ENCODE measurements at regions not wholly inside any gene's neighbourhood (a gene's known extent, or its start where the extent isn't known, plus 50 kb on each side); places are given as distances from the start of the nearest gene placed in this dataset.

- H3K4me1 Mint-ChIP-seq (ENCODE audit: unreplicated experiment), result peaks cover 33% of the 10 kb centered on the region
- TF ChIP-seq CTCF (IDR thresholded peaks at IDR 0.05), result no peak
- no peak for DNase-seq (ENCODE audit: extremely low spot score, unreplicated experiment)
- H3K27me3 Mint-ChIP-seq (ENCODE audit: unreplicated experiment), result no peaks in the 10 kb centered on the region
- peak overlapping the region; percentile 61 for H3K27ac Mint-ChIP-seq (ENCODE audit: unreplicated experiment)
- no peaks in the 10 kb centered on the region for H3K36me3 Mint-ChIP-seq (ENCODE audit: unreplicated experiment)
- H3K4me3 Mint-ChIP-seq (ENCODE audit: unreplicated experiment), result no peak overlapping the region
- no peaks in the 10 kb centered on the region for H3K9me3 Mint-ChIP-seq (ENCODE audit: unreplicated experiment)
These were observed 146.7 kb upstream of the THBS1 start for GRCh38 chr15:39434163-39434562.

GRCh38 chr15:39434751-39435238 is 146.1 kb upstream of the THBS1 start:
- Mint-ChIP-seq H3K27ac (ENCODE audit: unreplicated experiment) (no peak overlapping the region), H3K4me3 (ENCODE audit: unreplicated experiment) (no peak overlapping the region), H3K4me1 (ENCODE audit: unreplicated experiment) (peaks cover 33% of the 10 kb centered on the region), H3K36me3 (ENCODE audit: unreplicated experiment) (no peaks in the 10 kb centered on the region), H3K27me3 (ENCODE audit: unreplicated experiment) (no peaks in the 10 kb centered on the region), H3K9me3 (ENCODE audit: unreplicated experiment) (no peaks in the 10 kb centered on the region)
- TF ChIP-seq CTCF (IDR thresholded peaks at IDR 0.05), result no peak
- no peak for DNase-seq (ENCODE audit: extremely low spot score, unreplicated experiment)

GRCh38 chr15:39435244-39435643 is 145.6 kb upstream of the THBS1 start:
- peaks cover 33% of the 10 kb centered on the region for H3K4me1 Mint-ChIP-seq (ENCODE audit: unreplicated experiment)
- H3K27me3 Mint-ChIP-seq (ENCODE audit: unreplicated experiment), result no peaks in the 10 kb centered on the region
- no peaks in the 10 kb centered on the region for H3K36me3 Mint-ChIP-seq (ENCODE audit: unreplicated experiment)
- no peak overlapping the region for H3K4me3 Mint-ChIP-seq (ENCODE audit: unreplicated experiment)
- no peak overlapping the region for H3K27ac Mint-ChIP-seq (ENCODE audit: unreplicated experiment)
- TF ChIP-seq CTCF (IDR thresholded peaks at IDR 0.05), result no peak
- DNase-seq (ENCODE audit: extremely low spot score, unreplicated experiment), result no peak
- H3K9me3 Mint-ChIP-seq (ENCODE audit: unreplicated experiment), result no peaks in the 10 kb centered on the region

GRCh38 chr15:39438260-39438659 is 142.6 kb upstream of the THBS1 start:
- H3K4me1 Mint-ChIP-seq (ENCODE audit: unreplicated experiment), result peaks cover 26% of the 10 kb centered on the region
- H3K27ac Mint-ChIP-seq (ENCODE audit: unreplicated experiment), result no peak overlapping the region
- no peaks in the 10 kb centered on the region for H3K9me3 Mint-ChIP-seq (ENCODE audit: unreplicated experiment)
- DNase-seq (ENCODE audit: extremely low spot score, unreplicated experiment), result no peak
- H3K36me3 Mint-ChIP-seq (ENCODE audit: unreplicated experiment), result no peaks in the 10 kb centered on the region
- H3K27me3 Mint-ChIP-seq (ENCODE audit: unreplicated experiment), result no peaks in the 10 kb centered on the region
- TF ChIP-seq CTCF (IDR thresholded peaks at IDR 0.05), result no peak
- H3K4me3 Mint-ChIP-seq (ENCODE audit: unreplicated experiment), result no peak overlapping the region

GRCh38 chr15:39438799-39439592 is 141.9 kb upstream of the THBS1 start:
- Mint-ChIP-seq H3K27me3 (ENCODE audit: unreplicated experiment) (no peaks in the 10 kb centered on the region), H3K36me3 (ENCODE audit: unreplicated experiment) (no peaks in the 10 kb centered on the region), H3K27ac (ENCODE audit: unreplicated experiment) (no peak overlapping the region), H3K9me3 (ENCODE audit: unreplicated experiment) (no peaks in the 10 kb centered on the region), H3K4me3 (ENCODE audit: unreplicated experiment) (no peak overlapping the region), H3K4me1 (ENCODE audit: unreplicated experiment) (peaks cover 20% of the 10 kb centered on the region)
- TF ChIP-seq CTCF (IDR thresholded peaks at IDR 0.05), result peak; percentile 16
- no peak for DNase-seq (ENCODE audit: extremely low spot score, unreplicated experiment)

Data from osteocyte (in vitro differentiated cells).